Fibroblast of the aortic adventitia (primary cell): ENCODE measurements at regions not wholly inside any gene's neighbourhood (a gene's known extent, or its start where the extent isn't known, plus 50 kb on each side); places are given as distances from the start of the nearest gene placed in this dataset.

Experiments
- DNase-seq: peaks from one replicate; pipeline ENCODE4 v3.0.0-alpha.2; 2010; ENCODE audit warnings: low read depth
- H3K4me3 ChIP-seq: 2 replicates; pipeline ENCODE4 v1.5.1; 2011; ENCODE audit warnings: low read depth, mild to moderate bottlenecking, control low read depth, low read length, moderate library complexity
- CTCF ChIP-seq: IDR thresholded peaks from 2 replicates; pipeline ENCODE4 v1.5.1; 2011; ENCODE audit warnings: mild to moderate bottlenecking, low read length, control low read depth, inconsistent platforms; ENCODE audit not compliant: insufficient read depth

- no peak for TF ChIP-seq CTCF
- DNase-seq = no peak
- no peak overlapping the region for H3K4me3 ChIP-seq
Observed at GRCh38 chr20:6715401-6715941, 52.0 kb upstream of the BMP2 start.

- no peak for TF ChIP-seq CTCF
- H3K4me3 ChIP-seq = no peak overlapping the region
- no peak for DNase-seq
Observed at GRCh38 chr20:6714279-6714711, 53.2 kb upstream of the BMP2 start.

- H3K4me3 ChIP-seq = no peak overlapping the region
- no peak for DNase-seq
- TF ChIP-seq CTCF = no peak
Observed at GRCh38 chr20:6711951-6712649, 55.4 kb upstream of the BMP2 start.

GRCh38 chr20:6709910-6710595 is 57.4 kb upstream of the BMP2 start:
- DNase-seq = peak; percentile 10
- no peak for TF ChIP-seq CTCF
- no peak overlapping the region for H3K4me3 ChIP-seq

DNA sequence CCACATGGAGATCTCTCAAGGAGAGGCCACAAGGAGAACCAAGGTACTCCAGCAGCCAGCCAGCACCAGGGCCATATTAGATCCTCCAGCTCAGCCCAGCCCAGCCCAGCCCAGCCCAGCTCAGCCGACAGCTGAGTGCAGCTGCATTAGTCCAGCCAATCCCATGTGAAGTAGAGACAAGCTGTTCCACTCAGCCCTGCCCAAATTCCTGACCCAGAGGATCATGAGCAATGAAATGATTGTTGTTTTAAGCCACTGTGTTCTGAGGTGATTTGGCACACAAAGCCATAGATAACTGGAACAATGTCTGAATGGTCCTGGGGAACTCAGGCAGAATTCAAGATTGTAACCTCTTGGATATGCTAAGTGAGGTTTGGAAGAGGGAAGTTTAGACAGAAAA is 59.5 kb upstream of the BMP2 start:
- no peak for TF ChIP-seq CTCF
- H3K4me3 ChIP-seq = no peak overlapping the region
- DNase-seq = peak; percentile 77

DNA sequence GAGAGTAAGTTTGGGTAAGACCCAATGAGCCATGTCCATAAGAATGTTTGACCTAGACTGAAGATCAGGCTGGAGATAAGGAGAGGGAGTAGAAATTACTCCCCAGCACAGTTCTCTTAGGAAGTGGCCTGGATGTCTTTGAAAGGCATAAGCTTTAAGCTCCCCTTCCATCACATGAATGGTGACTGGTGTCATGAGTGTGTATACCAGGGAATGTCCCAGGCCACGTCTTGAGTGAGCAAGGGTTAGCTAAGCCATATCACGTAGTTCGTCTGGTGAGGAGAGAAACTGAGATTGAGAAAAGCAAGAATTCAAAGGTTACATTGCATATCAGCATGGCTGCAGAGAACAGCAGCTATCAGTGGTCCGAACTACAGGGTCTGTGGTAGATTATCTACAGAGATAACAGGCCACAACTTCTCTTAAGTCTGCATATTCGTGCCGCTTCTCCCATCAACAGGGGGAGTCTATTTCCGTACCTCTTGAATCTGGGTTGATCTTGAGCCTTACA is 60.1 kb upstream of the BMP2 start:
- DNase-seq = no peak
- no peak for TF ChIP-seq CTCF
- no peak overlapping the region for H3K4me3 ChIP-seq
